Suprapubic skin (tissue), 4 donors: ENCODE measurements at regions not wholly inside any gene's neighbourhood (a gene's known extent, or its start where the extent isn't known, plus 50 kb on each side); places are given as distances from the start of the nearest gene placed in this dataset.

Experiments
- EP300 ChIP-seq: sonication (generic); formaldehyde crosslinking; IDR thresholded peaks from one replicate; pipeline ENCODE4 v1.6.1; 2017; ENCODE audit warnings: antibody characterized with exemption
- POLR2A ChIP-seq, 2 donors: fragments of 450-650 bp; IDR thresholded peaks; one replicate each; pipeline ENCODE4 v1.6.1; 2017; ENCODE audit warnings: antibody characterized with exemption in 2 of 2, mild to moderate bottlenecking in 2 of 2, moderate library complexity in 2 of 2
- POLR2AphosphoS5 ChIP-seq, 3 donors: sonication (generic); formaldehyde crosslinking; IDR thresholded peaks; one replicate each; pipeline ENCODE4 v1.6.1; 2017; ENCODE audit warnings: antibody characterized with exemption in 3 of 3
- TF ChIP-seq, protein P1 (sequence below), 2 donors: fragments of 200-600 bp in 1 of 2; fragments of 450-650 bp in 1 of 2; sonication (generic) in 1 of 2; IDR thresholded peaks; one replicate each; pipeline ENCODE4 v1.5.1; 2016 to 2019; ENCODE audit warnings: antibody characterized with exemption in 2 of 2, mild to moderate bottlenecking in 1 of 2, moderate library complexity in 1 of 2

GRCh38 chr2:223108351-223109050, 56.5 kb downstream of the KCNE4 start:
- TF ChIP-seq, protein P1, sequence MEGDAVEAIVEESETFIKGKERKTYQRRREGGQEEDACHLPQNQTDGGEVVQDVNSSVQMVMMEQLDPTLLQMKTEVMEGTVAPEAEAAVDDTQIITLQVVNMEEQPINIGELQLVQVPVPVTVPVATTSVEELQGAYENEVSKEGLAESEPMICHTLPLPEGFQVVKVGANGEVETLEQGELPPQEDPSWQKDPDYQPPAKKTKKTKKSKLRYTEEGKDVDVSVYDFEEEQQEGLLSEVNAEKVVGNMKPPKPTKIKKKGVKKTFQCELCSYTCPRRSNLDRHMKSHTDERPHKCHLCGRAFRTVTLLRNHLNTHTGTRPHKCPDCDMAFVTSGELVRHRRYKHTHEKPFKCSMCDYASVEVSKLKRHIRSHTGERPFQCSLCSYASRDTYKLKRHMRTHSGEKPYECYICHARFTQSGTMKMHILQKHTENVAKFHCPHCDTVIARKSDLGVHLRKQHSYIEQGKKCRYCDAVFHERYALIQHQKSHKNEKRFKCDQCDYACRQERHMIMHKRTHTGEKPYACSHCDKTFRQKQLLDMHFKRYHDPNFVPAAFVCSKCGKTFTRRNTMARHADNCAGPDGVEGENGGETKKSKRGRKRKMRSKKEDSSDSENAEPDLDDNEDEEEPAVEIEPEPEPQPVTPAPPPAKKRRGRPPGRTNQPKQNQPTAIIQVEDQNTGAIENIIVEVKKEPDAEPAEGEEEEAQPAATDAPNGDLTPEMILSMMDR (IDR thresholded peaks at IDR 0.05) = no peak
- no peak for TF ChIP-seq POLR2A (IDR thresholded peaks at IDR 0.05)
- no peak for TF ChIP-seq POLR2AphosphoS5 (IDR thresholded peaks at IDR 0.05)
- no peak for TF ChIP-seq EP300
